GM19324 (cell line): ENCODE measurements at regions not wholly inside any gene's neighbourhood (a gene's known extent, or its start where the extent isn't known, plus 50 kb on each side); places are given as distances from the start of the nearest gene placed in this dataset.
"Not testable (repeated sequence)": the region's sequence is repeated elsewhere in the genome, so short reads cannot be mapped to it uniquely, and the experiment has no call there.

Experiments
- ATAC-seq: cut with Tn5 transposase; IDR thresholded peaks from one replicate; pipeline ENCODE4 v1.9.1; 2021; ENCODE audit warnings: mild to moderate bottlenecking, moderate library complexity; ENCODE audit not compliant: unreplicated experiment, low FRiP score

GRCh38 chr7:91559947-91560346, 295.7 kb downstream of the FZD1 start:
- ATAC-seq = no peak

- no peak for ATAC-seq
Measured at GRCh38 chr7:91564101-91564500, 299.9 kb downstream of the FZD1 start.

GRCh38 chr7:91564541-91564940, 300.3 kb downstream of the FZD1 start:
- ATAC-seq = no peak

- no peak for ATAC-seq
Measured at GRCh38 chr7:91565499-91566401, 301.5 kb downstream of the FZD1 start.

GRCh38 chr7:91566402-91566732, 302.1 kb downstream of the FZD1 start:
- ATAC-seq = no peak

- no peak for ATAC-seq
Measured at GRCh38 chr7:91567081-91568012, 303.1 kb downstream of the FZD1 start.

- ATAC-seq = no peak
Measured at GRCh38 chr7:91568138-91568537, 303.9 kb downstream of the FZD1 start.

GRCh38 chr7:91569728-91570457, 305.7 kb downstream of the FZD1 start:
- ATAC-seq = no peak

GRCh38 chr7:91570560-91570959, 306.3 kb downstream of the FZD1 start:
- no peak for ATAC-seq

- no peak for ATAC-seq
Measured at GRCh38 chr7:91571601-91572000, 307.4 kb downstream of the FZD1 start.

GRCh38 chr7:91573405-91573804, 307.1 kb downstream of the MTERF1 start:
- ATAC-seq = no peak

GRCh38 chr7:91576459-91576858, 304.0 kb downstream of the MTERF1 start:
- ATAC-seq = not testable (repeated sequence)

GRCh38 chr7:91579837-91580236, 300.7 kb downstream of the MTERF1 start:
- no peak for ATAC-seq

GRCh38 chr7:91582799-91583477, 297.6 kb downstream of the MTERF1 start:
- no peak for ATAC-seq

GRCh38 chr7:91596287-91596686, 284.2 kb downstream of the MTERF1 start:
- ATAC-seq = no peak

- no peak for ATAC-seq
Measured at GRCh38 chr7:91598791-91599190, 281.7 kb downstream of the MTERF1 start.

- ATAC-seq = no peak
Measured at GRCh38 chr7:91600112-91600511, 280.4 kb downstream of the MTERF1 start.

GRCh38 chr7:91603707-91604106, 276.8 kb downstream of the MTERF1 start:
- no peak for ATAC-seq

GRCh38 chr7:91608606-91609005, 271.9 kb downstream of the MTERF1 start:
- ATAC-seq = no peak

GRCh38 chr7:91609525-91609924, 271.0 kb downstream of the MTERF1 start:
- ATAC-seq = no peak
